ENCODE measurements at regions not wholly inside any gene's neighbourhood (a gene's known extent, or its start where the extent isn't known, plus 50 kb on each side); places are given as distances from the start of the nearest gene placed in this dataset.

GRCh38 chr4:53748328-53748772, 157.1 kb upstream of the LNX1 start:
- Histone ChIP-seq H3K9ac (ENCODE audit: low read length in 2 of 2) (no peak overlapping the region), H3K36me3 (ENCODE audit: control insufficient read depth in 2 of 2, insufficient read depth in 2 of 2, low read length in 2 of 2) (no peaks in the 10 kb centered on the region), H3K9me3 (ENCODE audit: control insufficient read depth in 2 of 2, low read length in 2 of 2) (no peaks in the 10 kb centered on the region), H3K27ac (ENCODE audit: low read length) (no peak overlapping the region), H3K4me1 (ENCODE audit: control insufficient read depth, insufficient read depth, low read length) (no peaks in the 10 kb centered on the region), H3K27me3 (ENCODE audit: control insufficient read depth in 1 of 2, insufficient read depth in 2 of 2, low read length in 2 of 2) (peaks cover 0 to 3% of the 10 kb centered on the region in 2 donors), H3K4me3 (ENCODE audit: low read length in 2 of 2) (no peak overlapping the region)

DNA sequence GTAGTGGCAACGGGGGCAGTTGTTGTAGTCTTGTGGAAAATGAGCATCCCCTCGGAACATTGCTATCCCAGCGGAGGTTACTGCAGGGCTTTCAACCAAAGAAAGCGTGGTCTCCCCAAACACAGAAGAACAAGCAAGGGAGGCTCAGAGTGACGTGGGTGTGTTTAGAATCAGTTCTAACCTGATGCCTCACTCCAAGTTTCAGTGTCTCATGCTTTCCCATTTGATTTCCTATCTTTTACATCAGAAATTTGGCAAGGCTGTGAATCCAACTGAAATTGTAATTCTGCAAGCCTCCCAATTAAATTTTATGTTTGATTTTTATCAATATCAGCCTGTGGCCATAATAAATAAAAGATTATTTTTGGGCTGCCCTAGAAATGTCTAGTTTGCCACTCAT, 156.1 kb upstream of the LNX1 start:
- H3K36me3 ChIP-seq (ENCODE audit: control insufficient read depth in 2 of 2, insufficient read depth in 2 of 2, low read length in 2 of 2) = no peaks in the 10 kb centered on the region
- H3K27ac ChIP-seq (ENCODE audit: low read length) = no peak overlapping the region
- H3K9ac ChIP-seq (ENCODE audit: low read length in 2 of 2) = no peak overlapping the region
- H3K27me3 ChIP-seq (ENCODE audit: control insufficient read depth in 1 of 2, insufficient read depth in 2 of 2, low read length in 2 of 2) = peaks cover 0 to 3% of the 10 kb centered on the region in 2 donors
- no peak overlapping the region for H3K4me3 ChIP-seq (ENCODE audit: low read length in 2 of 2)
- no peaks in the 10 kb centered on the region for H3K9me3 ChIP-seq (ENCODE audit: control insufficient read depth in 2 of 2, low read length in 2 of 2)
- no peaks in the 10 kb centered on the region for H3K4me1 ChIP-seq (ENCODE audit: control insufficient read depth, insufficient read depth, low read length)

DNA sequence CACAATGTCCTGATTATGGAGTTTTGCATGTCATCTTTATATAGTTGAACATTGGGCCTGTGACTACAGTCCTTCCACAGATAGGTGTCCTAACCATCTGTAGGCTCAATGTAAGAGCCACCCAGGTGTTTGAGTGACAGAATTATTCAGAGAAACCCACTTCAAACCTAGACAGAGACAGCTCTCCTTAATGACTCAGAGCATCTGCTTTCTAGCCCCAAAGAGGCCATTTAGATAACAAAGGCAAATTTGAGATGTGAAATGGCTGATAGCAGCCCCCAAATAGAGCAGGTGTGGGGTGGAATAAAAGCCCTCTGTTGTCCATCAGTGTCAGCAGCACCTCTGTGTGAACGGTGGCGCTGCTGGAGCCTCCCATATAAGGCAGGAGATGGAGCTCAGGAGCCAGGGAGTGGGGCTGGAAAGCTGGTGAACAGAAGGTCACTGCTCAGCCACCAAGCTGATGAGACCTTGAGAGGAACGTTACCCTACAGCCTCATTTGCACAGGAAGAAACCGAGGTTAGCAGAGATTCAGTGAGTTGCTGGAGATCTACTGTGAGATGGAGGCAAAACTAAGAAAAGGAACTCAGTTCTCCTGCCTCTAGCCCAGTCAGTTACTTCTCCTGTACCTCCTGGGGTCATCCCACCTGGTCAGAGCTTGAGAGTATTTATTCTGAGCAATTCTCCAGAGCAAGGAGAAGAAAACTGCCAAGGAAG, 153.3 kb upstream of the LNX1 start:
- Histone ChIP-seq H3K9ac (ENCODE audit: low read length in 2 of 2) (no peak overlapping the region), H3K9me3 (ENCODE audit: control insufficient read depth in 2 of 2, low read length in 2 of 2) (no peaks in the 10 kb centered on the region), H3K36me3 (ENCODE audit: control insufficient read depth in 2 of 2, insufficient read depth in 2 of 2, low read length in 2 of 2) (no peaks in the 10 kb centered on the region), H3K4me3 (ENCODE audit: low read length in 2 of 2) (no peak overlapping the region), H3K27ac (ENCODE audit: low read length) (no peak overlapping the region), H3K27me3 (ENCODE audit: control insufficient read depth in 1 of 2, insufficient read depth in 2 of 2, low read length in 2 of 2) (peaks cover 0 to 3% of the 10 kb centered on the region in 2 donors), H3K4me1 (ENCODE audit: control insufficient read depth, insufficient read depth, low read length) (no peaks in the 10 kb centered on the region)

GRCh38 chr4:53734584-53735353, 143.5 kb upstream of the LNX1 start:
- Histone ChIP-seq H3K27me3 (ENCODE audit: control insufficient read depth in 1 of 2, insufficient read depth in 2 of 2, low read length in 2 of 2) (no peaks in the 10 kb centered on the region), H3K9me3 (ENCODE audit: control insufficient read depth in 2 of 2, low read length in 2 of 2) (no peaks in the 10 kb centered on the region), H3K4me3 (ENCODE audit: low read length in 2 of 2) (no peak overlapping the region), H3K4me1 (ENCODE audit: control insufficient read depth, insufficient read depth, low read length) (no peaks in the 10 kb centered on the region), H3K9ac (ENCODE audit: low read length in 2 of 2) (no peak overlapping the region), H3K27ac (ENCODE audit: low read length) (no peak overlapping the region), H3K36me3 (ENCODE audit: control insufficient read depth in 2 of 2, insufficient read depth in 2 of 2, low read length in 2 of 2) (no peaks in the 10 kb centered on the region)

DNA sequence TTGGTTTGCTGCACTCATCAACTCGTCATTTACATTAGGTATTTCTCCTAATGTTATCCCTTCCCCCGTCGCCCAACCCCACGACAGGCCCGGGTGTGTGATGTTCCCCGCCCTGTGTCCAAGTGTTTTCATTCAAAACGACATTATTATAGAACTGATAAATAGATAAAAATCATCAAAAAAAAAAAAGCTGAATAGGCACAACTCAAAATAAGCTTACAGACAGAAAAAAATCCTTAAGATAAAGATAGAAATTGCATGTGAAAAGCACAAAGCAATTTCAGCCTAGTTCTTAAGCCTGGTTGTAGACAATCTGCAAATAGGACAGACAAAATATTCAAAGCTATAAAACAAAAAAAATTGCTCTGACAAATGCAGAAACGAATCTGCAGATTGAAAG, 142.9 kb upstream of the LNX1 start:
- no peaks in the 10 kb centered on the region for H3K9me3 ChIP-seq (ENCODE audit: control insufficient read depth in 2 of 2, low read length in 2 of 2)
- no peaks in the 10 kb centered on the region for H3K36me3 ChIP-seq (ENCODE audit: control insufficient read depth in 2 of 2, insufficient read depth in 2 of 2, low read length in 2 of 2)
- H3K27me3 ChIP-seq (ENCODE audit: control insufficient read depth in 1 of 2, insufficient read depth in 2 of 2, low read length in 2 of 2) = no peaks in the 10 kb centered on the region
- H3K9ac ChIP-seq (ENCODE audit: low read length in 2 of 2) = no peak overlapping the region
- H3K4me3 ChIP-seq (ENCODE audit: low read length in 2 of 2) = no peak overlapping the region
- no peak overlapping the region for H3K27ac ChIP-seq (ENCODE audit: low read length)
- H3K4me1 ChIP-seq (ENCODE audit: control insufficient read depth, insufficient read depth, low read length) = no peaks in the 10 kb centered on the region

DNA sequence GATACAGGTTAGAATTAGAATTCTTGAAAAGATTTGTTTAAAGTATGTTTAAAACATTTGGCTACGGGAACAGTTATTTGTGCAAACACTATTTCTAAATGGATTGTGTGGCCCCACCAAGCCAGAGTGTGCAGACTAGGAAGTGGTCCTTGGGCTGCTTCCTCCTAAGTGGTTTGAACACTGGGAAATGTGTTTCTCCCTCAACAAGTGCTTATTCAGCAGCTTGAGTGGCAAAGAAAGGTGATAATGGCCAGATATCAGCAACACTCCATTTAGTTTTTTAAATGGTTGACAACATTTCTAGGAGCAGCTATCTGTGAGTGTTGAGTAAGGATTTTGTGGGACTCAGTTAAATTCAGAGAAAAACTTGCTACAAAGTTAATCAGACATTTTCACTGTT, 141.4 kb upstream of the LNX1 start:
- H3K27ac ChIP-seq (ENCODE audit: low read length) = no peak overlapping the region
- H3K4me3 ChIP-seq (ENCODE audit: low read length in 2 of 2) = no peak overlapping the region
- no peaks in the 10 kb centered on the region for H3K4me1 ChIP-seq (ENCODE audit: control insufficient read depth, insufficient read depth, low read length)
- no peak overlapping the region for H3K9ac ChIP-seq (ENCODE audit: low read length in 2 of 2)
- no peaks in the 10 kb centered on the region for H3K9me3 ChIP-seq (ENCODE audit: control insufficient read depth in 2 of 2, low read length in 2 of 2)
- H3K36me3 ChIP-seq (ENCODE audit: control insufficient read depth in 2 of 2, insufficient read depth in 2 of 2, low read length in 2 of 2) = no peaks in the 10 kb centered on the region
- H3K27me3 ChIP-seq (ENCODE audit: control insufficient read depth in 1 of 2, insufficient read depth in 2 of 2, low read length in 2 of 2) = no peaks in the 10 kb centered on the region

DNA sequence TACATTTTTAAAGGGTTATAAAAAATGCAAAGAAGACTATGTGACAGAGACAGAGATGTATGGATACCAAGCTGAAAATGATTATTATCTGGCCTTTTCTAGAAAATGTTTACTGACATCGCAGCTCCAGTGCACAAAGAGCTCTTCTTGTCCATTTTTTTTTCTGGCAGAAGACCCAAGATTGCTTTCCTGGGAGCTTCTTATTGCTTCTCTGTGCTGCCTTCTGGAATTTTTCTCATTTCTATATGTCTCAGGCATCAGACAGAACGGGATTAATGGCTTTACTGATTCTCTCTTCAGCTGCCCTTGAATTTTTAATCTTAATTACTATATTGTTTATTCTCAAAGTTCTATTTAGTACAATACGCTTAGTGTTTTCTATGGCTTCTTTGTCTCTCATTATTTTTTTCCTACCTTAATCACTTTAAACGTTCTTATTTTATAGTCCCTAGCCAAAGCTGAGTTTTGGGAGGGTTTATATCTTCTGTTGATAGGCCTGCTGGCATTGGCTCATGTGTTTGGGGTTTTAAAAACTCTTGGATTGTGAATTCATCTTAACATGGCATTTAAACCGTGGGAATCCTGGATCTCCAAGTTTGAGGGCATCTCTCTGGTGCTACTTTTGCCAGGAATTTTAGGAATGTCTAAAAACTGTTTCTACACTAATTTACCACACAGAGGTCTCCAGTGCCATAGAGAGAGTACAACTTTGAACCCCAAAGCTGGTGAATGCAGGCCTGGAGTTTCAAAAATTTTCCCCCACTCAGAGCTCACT, 138.9 kb upstream of the LNX1 start:
- Histone ChIP-seq H3K4me1 (ENCODE audit: control insufficient read depth, insufficient read depth, low read length) (no peaks in the 10 kb centered on the region), H3K27ac (ENCODE audit: low read length) (no peak overlapping the region), H3K36me3 (ENCODE audit: control insufficient read depth in 2 of 2, insufficient read depth in 2 of 2, low read length in 2 of 2) (no peaks in the 10 kb centered on the region), H3K27me3 (ENCODE audit: control insufficient read depth in 1 of 2, insufficient read depth in 2 of 2, low read length in 2 of 2) (no peaks in the 10 kb centered on the region), H3K4me3 (ENCODE audit: low read length in 2 of 2) (no peak overlapping the region), H3K9me3 (ENCODE audit: control insufficient read depth in 2 of 2, low read length in 2 of 2) (no peaks in the 10 kb centered on the region), H3K9ac (ENCODE audit: low read length in 2 of 2) (no peak overlapping the region)

- no peak overlapping the region for H3K27ac ChIP-seq (ENCODE audit: low read length)
- no peak overlapping the region for H3K9ac ChIP-seq (ENCODE audit: low read length in 2 of 2)
- H3K4me1 ChIP-seq (ENCODE audit: control insufficient read depth, insufficient read depth, low read length) = no peaks in the 10 kb centered on the region
- no peak overlapping the region for H3K4me3 ChIP-seq (ENCODE audit: low read length in 2 of 2)
- no peaks in the 10 kb centered on the region for H3K9me3 ChIP-seq (ENCODE audit: control insufficient read depth in 2 of 2, low read length in 2 of 2)
- H3K36me3 ChIP-seq (ENCODE audit: control insufficient read depth in 2 of 2, insufficient read depth in 2 of 2, low read length in 2 of 2) = no peaks in the 10 kb centered on the region
- peaks cover 0 to 3% of the 10 kb centered on the region in 2 donors for H3K27me3 ChIP-seq (ENCODE audit: control insufficient read depth in 1 of 2, insufficient read depth in 2 of 2, low read length in 2 of 2)
These were observed 130.8 kb upstream of the LNX1 start for GRCh38 chr4:53722110-53722509.

DNA sequence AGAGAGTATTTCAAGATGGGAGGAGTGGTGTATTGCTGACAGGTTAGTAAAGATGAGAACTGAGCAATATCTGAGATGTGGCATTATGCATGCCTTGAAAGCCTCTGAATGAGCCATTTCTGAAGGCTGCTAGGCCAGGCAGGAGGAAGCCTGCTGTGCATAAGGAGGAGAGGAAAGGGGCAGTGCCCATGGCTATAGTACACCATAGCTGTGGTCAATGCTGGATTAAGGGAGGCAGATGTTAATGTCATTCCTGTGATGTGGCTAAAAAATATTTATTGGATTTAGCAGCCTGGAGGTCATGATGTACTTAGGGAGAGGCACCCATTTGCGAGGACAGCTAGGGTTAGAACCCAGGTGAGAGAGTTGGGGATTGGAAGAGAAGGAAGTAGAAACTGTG, 130.0 kb upstream of the LNX1 start:
- Histone ChIP-seq H3K4me1 (ENCODE audit: control insufficient read depth, insufficient read depth, low read length) (no peaks in the 10 kb centered on the region), H3K36me3 (ENCODE audit: control insufficient read depth in 2 of 2, insufficient read depth in 2 of 2, low read length in 2 of 2) (no peaks in the 10 kb centered on the region), H3K4me3 (ENCODE audit: low read length in 2 of 2) (no peak overlapping the region), H3K27me3 (ENCODE audit: control insufficient read depth in 1 of 2, insufficient read depth in 2 of 2, low read length in 2 of 2) (peaks cover 0 to 3% of the 10 kb centered on the region in 2 donors), H3K9me3 (ENCODE audit: control insufficient read depth in 2 of 2, low read length in 2 of 2) (no peaks in the 10 kb centered on the region), H3K9ac (ENCODE audit: low read length in 2 of 2) (no peak overlapping the region), H3K27ac (ENCODE audit: low read length) (no peak overlapping the region)

DNA sequence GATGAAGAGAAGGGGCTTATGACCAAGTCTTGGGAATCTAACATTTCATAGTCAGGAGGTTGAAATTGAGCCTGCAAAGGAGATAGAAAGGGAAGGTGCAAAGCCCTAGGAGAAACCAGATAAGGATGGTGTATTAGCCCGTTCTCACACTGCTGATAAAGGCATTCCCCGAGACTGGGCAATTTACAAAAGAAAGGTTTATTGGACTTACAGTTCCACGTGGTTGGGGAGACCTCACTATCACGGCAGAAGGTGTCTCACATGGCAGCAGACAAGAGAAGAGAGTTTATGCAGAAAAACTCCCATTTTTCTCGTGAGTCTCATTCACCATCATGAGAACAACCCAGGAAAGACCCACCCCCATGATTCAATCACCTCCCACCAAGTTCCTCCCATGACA, 129.5 kb upstream of the LNX1 start:
- Histone ChIP-seq H3K27ac (ENCODE audit: low read length) (no peak overlapping the region), H3K27me3 (ENCODE audit: control insufficient read depth in 1 of 2, insufficient read depth in 2 of 2, low read length in 2 of 2) (peaks cover 0 to 3% of the 10 kb centered on the region in 2 donors), H3K36me3 (ENCODE audit: control insufficient read depth in 2 of 2, insufficient read depth in 2 of 2, low read length in 2 of 2) (no peaks in the 10 kb centered on the region), H3K9me3 (ENCODE audit: control insufficient read depth in 2 of 2, low read length in 2 of 2) (no peaks in the 10 kb centered on the region), H3K4me1 (ENCODE audit: control insufficient read depth, insufficient read depth, low read length) (no peaks in the 10 kb centered on the region), H3K4me3 (ENCODE audit: low read length in 2 of 2) (no peak overlapping the region), H3K9ac (ENCODE audit: low read length in 2 of 2) (no peak overlapping the region)

All from stomach smooth muscle (tissue), 2 donors.